HG02840 (cell line): ENCODE measurements at regions not wholly inside any gene's neighbourhood (a gene's known extent, or its start where the extent isn't known, plus 50 kb on each side); places are given as distances from the start of the nearest gene placed in this dataset.

ENCODE experiments used
- ATAC-seq: cut with Tn5 transposase; IDR thresholded peaks from one replicate; pipeline ENCODE4 v1.9.1; 2021; ENCODE audit warnings: mild to moderate bottlenecking, moderate library complexity, moderate number of reproducible peaks; ENCODE audit not compliant: unreplicated experiment, low FRiP score

GRCh38 chr9:80378669-80379293 is 807.0 kb downstream of the TLE4 start:
- no peak for ATAC-seq

GRCh38 chr9:80376180-80376579 is 804.4 kb downstream of the TLE4 start:
- no peak for ATAC-seq

GRCh38 chr9:80375477-80375876 is 803.7 kb downstream of the TLE4 start:
- ATAC-seq, result no peak

- ATAC-seq, result no peak
Observed at GRCh38 chr9:80369641-80370040, 797.9 kb downstream of the TLE4 start.

GRCh38 chr9:80366626-80367025 is 794.9 kb downstream of the TLE4 start:
- ATAC-seq, result no peak

GRCh38 chr9:80359941-80360881 is 788.4 kb downstream of the TLE4 start:
- no peak for ATAC-seq

GRCh38 chr9:80359291-80359690 is 787.5 kb downstream of the TLE4 start:
- no peak for ATAC-seq

GRCh38 chr9:80352967-80353366 is 781.2 kb downstream of the TLE4 start:
- no peak for ATAC-seq

GRCh38 chr9:80351612-80352011 is 779.8 kb downstream of the TLE4 start:
- no peak for ATAC-seq

- no peak for ATAC-seq
Observed at GRCh38 chr9:80326105-80326504, 754.3 kb downstream of the TLE4 start.

GRCh38 chr9:80320916-80321315 is 749.2 kb downstream of the TLE4 start:
- ATAC-seq, result no peak

- ATAC-seq, result no peak
Observed at GRCh38 chr9:80320480-80320879, 748.7 kb downstream of the TLE4 start.

GRCh38 chr9:80305136-80305535 is 733.4 kb downstream of the TLE4 start:
- ATAC-seq, result no peak

GRCh38 chr9:80294955-80295354 is 723.2 kb downstream of the TLE4 start:
- no peak for ATAC-seq

- ATAC-seq, result no peak
Observed at GRCh38 chr9:80294318-80294717, 722.6 kb downstream of the TLE4 start.

- no peak for ATAC-seq
Observed at GRCh38 chr9:80292231-80292630, 720.5 kb downstream of the TLE4 start.

GRCh38 chr9:80285326-80285725 is 713.6 kb downstream of the TLE4 start:
- ATAC-seq, result no peak

- no peak for ATAC-seq
Observed at GRCh38 chr9:80282766-80283165, 711.0 kb downstream of the TLE4 start.

GRCh38 chr9:80259079-80259478 is 687.3 kb downstream of the TLE4 start:
- no peak for ATAC-seq

GRCh38 chr9:80251778-80252177 is 680.0 kb downstream of the TLE4 start:
- no peak for ATAC-seq

GRCh38 chr9:80242022-80242421 is 670.3 kb downstream of the TLE4 start:
- no peak for ATAC-seq

GRCh38 chr9:80235752-80236151 is 664.0 kb downstream of the TLE4 start:
- no peak for ATAC-seq
